HG02610 (cell line): ENCODE measurements at regions not wholly inside any gene's neighbourhood (a gene's known extent, or its start where the extent isn't known, plus 50 kb on each side); places are given as distances from the start of the nearest gene placed in this dataset.
A peak's percentile ranks its signal among the peaks of the same experiment; 100 is the strongest.
"Not testable (repeated sequence)": the region's sequence is repeated elsewhere in the genome, so short reads cannot be mapped to it uniquely, and the experiment has no call there.

Source experiments
- ATAC-seq: cut with Tn5 transposase; IDR thresholded peaks from one replicate; pipeline ENCODE4 v1.9.1; 2021; ENCODE audit warnings: mild to moderate bottlenecking, moderate library complexity; ENCODE audit not compliant: unreplicated experiment

- ATAC-seq, result no peak
Measured at GRCh38 chr3:110504401-110504800, 567.2 kb upstream of the NECTIN3 start.

- ATAC-seq, result no peak
Measured at GRCh38 chr3:110504901-110505300, 566.7 kb upstream of the NECTIN3 start.

DNA sequence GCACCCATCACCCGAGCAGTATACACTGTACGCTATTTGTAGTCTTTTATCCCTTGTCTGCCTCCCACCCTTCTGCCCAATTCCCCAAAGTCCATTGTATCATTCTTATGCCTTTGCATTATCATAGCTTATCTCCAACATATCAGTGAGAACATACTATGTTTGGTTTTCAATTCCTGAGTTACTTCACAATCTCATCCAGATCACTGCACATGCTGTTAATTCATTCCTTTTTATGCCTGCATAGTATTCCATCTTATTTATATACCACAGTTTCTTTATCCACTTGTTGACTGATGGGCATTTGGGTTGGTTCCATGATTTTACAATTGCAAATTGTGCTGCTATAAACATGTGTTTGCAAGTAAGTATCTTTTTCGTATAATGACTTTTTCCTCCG, 564.7 kb upstream of the NECTIN3 start:
- no peak for ATAC-seq

DNA sequence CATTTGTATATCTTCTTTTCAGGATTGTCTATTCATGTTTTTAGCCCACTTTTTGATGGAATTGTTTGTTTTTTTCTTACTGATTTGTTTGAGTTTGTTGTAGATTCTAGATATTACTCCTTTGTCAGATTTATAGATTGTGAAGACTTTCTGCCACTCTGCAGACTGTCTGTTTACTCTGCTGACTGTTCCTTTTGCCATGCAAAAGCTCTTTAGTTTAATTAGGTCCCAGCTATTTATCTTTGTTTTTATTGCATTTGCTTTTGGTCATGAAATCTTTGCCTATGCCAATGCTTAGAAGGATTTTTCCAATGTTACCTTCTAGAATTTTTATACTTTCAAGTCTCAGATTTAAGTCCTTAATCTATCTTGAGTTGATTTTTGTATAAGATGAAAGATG, 564.0 kb upstream of the NECTIN3 start:
- not testable (repeated sequence) for ATAC-seq

DNA sequence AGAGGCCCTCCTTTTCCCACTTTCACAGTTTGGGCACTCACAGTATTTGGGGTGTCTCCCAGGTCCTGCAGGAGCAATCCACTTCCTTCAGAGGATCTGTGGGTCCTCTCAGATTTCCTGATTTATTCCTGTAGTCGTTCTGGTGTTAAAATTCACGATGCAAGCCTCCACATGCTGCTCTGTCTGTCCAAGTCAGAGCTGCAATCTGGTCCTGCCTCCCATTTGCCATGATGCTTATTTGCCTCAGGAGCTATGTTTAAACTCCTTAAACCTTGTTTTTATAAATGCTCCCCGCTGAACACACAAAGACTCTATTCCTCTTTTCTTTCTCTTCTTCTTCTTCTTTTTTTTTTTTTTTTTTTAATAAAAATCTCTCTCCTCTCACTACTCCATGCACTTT, 558.7 kb upstream of the NECTIN3 start:
- no peak for ATAC-seq

DNA sequence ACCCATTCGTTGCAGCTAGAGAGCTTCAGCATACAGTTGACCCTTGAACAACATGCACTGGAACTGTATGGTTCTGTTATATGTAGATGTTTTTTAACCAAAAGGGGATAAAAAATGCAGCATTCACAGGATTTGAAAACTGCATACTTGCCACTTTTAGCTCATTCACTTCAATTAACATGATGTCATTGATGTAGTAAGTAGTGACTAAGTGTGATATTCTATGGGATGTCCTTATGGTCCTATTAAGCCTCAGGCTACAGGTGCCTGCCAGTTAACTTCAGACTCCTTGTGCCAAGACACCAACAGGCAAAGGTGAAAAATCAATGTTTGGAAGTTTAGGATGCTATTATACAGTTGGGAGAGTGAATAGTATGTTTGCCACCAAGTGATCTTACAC, 553.6 kb upstream of the NECTIN3 start:
- ATAC-seq, result no peak

DNA sequence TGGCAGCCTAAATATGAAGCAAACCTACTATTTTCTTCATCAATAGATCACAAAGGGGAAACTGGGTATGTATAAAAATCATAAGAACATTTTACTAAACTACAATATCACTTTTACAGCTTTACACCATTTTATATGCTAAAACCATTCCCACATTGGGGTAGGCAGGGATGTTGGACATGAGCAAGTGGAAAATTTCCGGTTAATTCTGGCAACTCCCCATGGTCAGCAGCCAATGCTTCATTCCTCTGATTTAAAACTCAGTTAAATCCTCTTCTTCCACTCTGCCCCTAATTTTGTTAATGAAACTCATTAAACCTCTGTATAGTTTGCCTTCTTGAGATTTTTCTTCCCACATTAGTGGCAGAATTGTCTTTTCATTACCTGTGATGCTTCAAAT, 552.5 kb upstream of the NECTIN3 start:
- no peak for ATAC-seq

DNA sequence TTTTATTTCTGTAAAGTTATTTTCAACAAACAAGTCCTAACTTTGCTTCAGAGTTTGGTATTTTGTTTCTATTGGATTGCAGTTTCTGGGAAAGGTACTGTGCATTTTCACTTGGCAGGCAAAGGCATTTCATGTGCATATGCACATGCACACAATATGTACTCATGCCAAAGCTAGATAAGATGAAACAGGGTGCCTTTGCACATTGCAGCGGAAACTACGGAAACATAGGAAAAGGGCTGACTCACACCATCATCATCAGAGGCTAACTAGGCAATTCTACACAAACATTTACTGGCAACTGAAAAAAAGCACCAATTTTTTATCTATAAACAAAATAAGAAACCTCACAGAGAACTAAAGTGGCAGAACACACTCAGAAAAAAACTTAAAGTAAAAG, 550.6 kb upstream of the NECTIN3 start:
- no peak for ATAC-seq

GRCh38 chr3:110525558-110526064, 546.0 kb upstream of the NECTIN3 start:
- ATAC-seq, result not testable (repeated sequence)

DNA sequence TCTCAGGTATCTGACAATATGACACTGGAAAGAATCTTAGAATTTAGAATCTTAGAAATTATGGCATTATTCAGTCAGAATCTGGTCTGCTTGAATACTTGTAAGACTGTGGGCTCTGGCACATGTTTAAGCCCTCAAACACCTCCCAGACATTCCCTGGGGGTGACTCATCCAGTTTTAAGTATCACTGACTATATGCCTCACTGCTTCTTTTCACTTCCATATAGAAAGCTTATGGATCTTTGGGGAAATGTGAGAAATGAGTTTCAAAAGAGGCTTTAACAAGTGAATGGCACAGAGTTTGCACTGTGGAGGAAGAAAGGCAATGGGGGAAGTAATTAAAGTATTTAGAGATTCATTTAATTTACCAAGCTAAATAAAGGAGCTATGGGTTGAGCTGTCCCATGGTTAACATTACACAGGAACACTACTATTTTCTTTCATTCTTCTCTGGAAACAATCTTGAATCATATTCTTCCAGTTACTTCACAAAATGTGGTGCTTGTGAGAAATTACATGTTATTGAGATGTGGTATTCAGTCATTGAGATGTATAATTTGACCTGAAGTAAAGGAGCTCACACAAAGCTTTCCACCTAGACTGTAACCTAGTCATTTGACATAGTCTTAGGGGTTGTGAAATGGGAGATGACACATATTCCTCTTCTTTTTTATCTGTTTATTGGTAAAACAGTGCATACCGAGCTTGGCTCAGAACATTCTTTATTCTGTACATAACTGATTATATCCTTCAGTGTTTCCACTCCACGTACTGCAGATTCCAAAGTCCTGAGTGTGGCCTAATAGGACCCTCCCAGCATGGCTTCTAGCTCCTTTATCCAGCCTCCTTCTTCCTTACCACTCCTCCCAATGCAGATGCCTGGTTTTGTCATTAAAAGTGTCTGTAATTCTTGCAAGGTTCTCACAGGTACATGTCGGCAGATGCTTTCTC, 544.6 kb upstream of the NECTIN3 start:
- ATAC-seq, result no peak

- no peak for ATAC-seq
Measured at GRCh38 chr3:110528305-110529121, 543.1 kb upstream of the NECTIN3 start.

DNA sequence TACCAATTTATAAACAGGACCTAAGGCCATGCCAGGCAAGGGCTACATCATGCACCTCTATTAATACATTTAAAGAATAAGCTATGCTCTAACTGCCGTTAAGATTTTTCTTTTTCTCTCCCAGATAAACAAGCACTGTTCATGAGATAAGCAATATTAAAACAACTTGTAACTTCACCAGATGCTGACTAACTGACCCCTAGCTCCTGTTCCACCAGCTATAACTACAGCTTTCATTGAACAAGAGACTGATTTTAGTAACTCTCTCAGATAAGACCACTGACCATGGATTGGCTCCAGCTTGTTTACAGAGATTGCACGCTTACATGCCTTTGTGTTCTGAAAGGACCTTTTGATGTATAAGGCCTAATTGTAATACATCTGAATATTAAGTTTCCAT, 540.7 kb upstream of the NECTIN3 start:
- ATAC-seq, result no peak

GRCh38 chr3:110533089-110533488, 538.5 kb upstream of the NECTIN3 start:
- no peak for ATAC-seq

- no peak for ATAC-seq
Measured at GRCh38 chr3:110542552-110543150, 529.0 kb upstream of the NECTIN3 start.

DNA sequence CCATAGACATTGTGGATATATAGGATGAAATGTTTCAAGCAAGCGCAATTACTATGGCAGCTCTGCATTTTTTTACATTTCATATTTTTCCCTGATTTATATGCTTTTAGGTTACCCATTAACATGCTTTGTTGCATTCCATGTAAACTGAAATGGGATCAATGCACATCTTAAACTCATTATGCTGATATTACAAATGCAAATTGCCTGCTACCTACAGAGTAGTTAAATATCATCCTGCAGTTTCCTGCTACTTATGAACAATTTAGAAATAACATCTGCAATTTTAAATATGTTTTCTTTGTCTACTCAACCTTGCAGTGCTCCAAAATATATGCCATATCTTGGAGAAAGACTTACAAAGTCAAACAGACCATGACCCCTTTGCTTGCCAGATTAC, 526.9 kb upstream of the NECTIN3 start:
- ATAC-seq, result no peak

- ATAC-seq, result no peak
Measured at GRCh38 chr3:110550511-110550910, 521.1 kb upstream of the NECTIN3 start.

- no peak for ATAC-seq
Measured at GRCh38 chr3:110562621-110563020, 509.0 kb upstream of the NECTIN3 start.

DNA sequence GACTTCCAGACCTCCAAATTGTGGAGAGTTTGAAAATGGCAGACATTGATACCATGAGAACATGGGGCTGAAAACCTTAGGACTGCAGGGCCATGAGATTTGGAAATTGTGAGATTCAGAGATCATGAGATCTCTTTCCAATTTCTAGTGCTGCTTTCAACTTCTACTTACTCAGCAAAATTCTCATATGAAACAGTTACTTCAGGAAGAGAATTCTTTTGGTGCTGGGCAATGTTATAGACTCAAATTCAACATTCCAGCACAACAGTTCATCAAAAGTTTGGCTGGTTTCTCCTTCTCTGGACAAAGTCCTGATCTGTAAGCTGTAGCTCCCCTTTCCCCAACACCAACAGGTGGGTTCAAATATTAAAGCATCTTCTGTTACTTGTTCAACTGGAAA, 506.9 kb upstream of the NECTIN3 start:
- no peak for ATAC-seq

DNA sequence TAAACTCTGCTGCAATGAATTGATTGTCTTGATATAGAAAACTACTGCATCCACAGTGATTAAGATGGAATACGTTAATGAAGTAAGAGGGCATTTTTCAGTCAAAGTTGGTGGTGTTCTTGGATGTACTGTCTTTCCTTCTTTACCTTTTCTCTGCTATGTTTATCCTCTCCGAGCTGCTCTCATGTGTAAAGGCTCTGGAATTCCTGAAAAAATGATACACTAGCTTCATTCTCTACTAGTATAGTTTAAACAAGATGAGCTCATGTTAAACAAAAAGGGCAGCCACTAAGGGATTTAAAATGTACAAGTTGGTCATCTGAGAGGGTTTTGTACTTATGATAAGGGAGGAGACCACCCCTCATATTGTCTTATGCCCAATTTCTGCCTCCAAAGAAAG, 504.6 kb upstream of the NECTIN3 start:
- no peak for ATAC-seq

- peak; percentile 98 for ATAC-seq
Measured at GRCh38 chr3:110568246-110568645, 503.4 kb upstream of the NECTIN3 start.

- peak; percentile 53 for ATAC-seq
Measured at GRCh38 chr3:110569073-110569472, 502.5 kb upstream of the NECTIN3 start.
